Heart left ventricle (tissue), 16 donors: ENCODE measurements at regions not wholly inside any gene's neighbourhood (a gene's known extent, or its start where the extent isn't known, plus 50 kb on each side); places are given as distances from the start of the nearest gene placed in this dataset.
A peak's percentile ranks its signal among the peaks of the same experiment; 100 is the strongest.

ENCODE experiments used
- ATAC-seq, 4 donors: fragments of 200-7000 bp; cut with Tn5 transposase; one replicate each; pipeline ENCODE4 v1.9.1; 2020 to 2022; ENCODE audit warnings: moderate library complexity in 4 of 4, mild to moderate bottlenecking in 3 of 4, moderate number of reproducible peaks in 1 of 4
- DNase-seq, 5 donors: peaks; one replicate each; pipeline ENCODE4 v3.0.0-alpha.2; 2020
- H3K27ac ChIP-seq, 12 donors: fragments of 200-600 bp; sonication (generic) in 4 of 12; one replicate each; pipeline versions ENCODE4 v1.5.0 to v1.8.0; 2016 to 2022; ENCODE audit warnings: mild to moderate bottlenecking in 2 of 12
- H3K27me3 ChIP-seq, 9 donors: fragments of 200-600 bp; sonication (generic) in 2 of 9; one replicate each; pipeline versions ENCODE4 v1.5.1 to v1.8.0; 2016 to 2022; ENCODE audit warnings: mild to moderate bottlenecking in 3 of 9
- H3K36me3 ChIP-seq, 9 donors: fragments of 200-600 bp; sonication (generic) in 2 of 9; one replicate each; pipeline versions ENCODE4 v1.5.0 to v1.8.0; 2018 to 2022; ENCODE audit warnings: mild to moderate bottlenecking in 2 of 9
- H3K4me1 ChIP-seq, 12 donors: fragments of 200-600 bp; sonication (generic) in 4 of 12; one replicate each; pipeline versions ENCODE4 v1.5.0 to v1.8.0; 2016 to 2022; ENCODE audit warnings: mild to moderate bottlenecking in 3 of 12
- H3K4me3 ChIP-seq, 12 donors: fragments of 200-600 bp; sonication (generic) in 4 of 12; one replicate each; pipeline versions ENCODE4 v1.5.0 to v1.8.0; 2017 to 2022; ENCODE audit warnings: mild to moderate bottlenecking in 9 of 12, moderate library complexity in 4 of 12
- H3K9me3 ChIP-seq, 12 donors: fragments of 200-600 bp; sonication (generic) in 4 of 12; one replicate each; pipeline versions ENCODE4 v1.5.0 to v1.8.0; 2016 to 2022; ENCODE audit warnings: mild to moderate bottlenecking in 1 of 12
- POLR2A ChIP-seq, 2 donors: fragments of 450-650 bp; IDR thresholded peaks; one replicate each; pipeline ENCODE4 v1.6.1; 2017; ENCODE audit warnings: antibody characterized with exemption in 2 of 2, mild to moderate bottlenecking in 2 of 2, moderate library complexity in 2 of 2
- WGBS, 4 donors: extraction: QIAGEN DNeasy Blood & Tissue Kit in 2 of 4; methylation state at CpG; one replicate each; pipeline versions ENCODE4 v1.1.5 to v1.1.7; 2013 to 2018; 5-methylcytosine and 5-hydroxymethylcytosine counted together
- intact Hi-C, 10 donors: fragments of 100-400 bp; cut with DNase I; formaldehyde crosslinking; loops; one replicate each; pipeline versions ENCODE4 v1.11.1 to v1.14.2; 2022
- TF ChIP-seq, protein P1 (sequence below), 12 donors: fragments of 200-600 bp; sonication (generic) in 4 of 12; IDR thresholded peaks; one replicate each; pipeline versions ENCODE4 v1.5.0 to v1.8.0; 2018 to 2022; ENCODE audit warnings: antibody characterized with exemption in 12 of 12, mild to moderate bottlenecking in 5 of 12
- donor health status: ischemic (EF 13 %, LVEDD 7.1; RV severe dilation, severe dysfunction).
- donor health status: healthy with polysubstance abuse.
- donor health status: DM: no; HTN: yes; CAD: no.
- donor health status: DM: no; HTN: no; CAD: no.
- donor health status: ischemic (EF 25% LVEDD 6.9; RV normal size, moderate dysfunction).
- donor health status: ischemic (EF 25% LVEDD 5.7; RV mildly dilated, moderate dysfunction).
- donor health status: healthy.
- donor health status: DM: yes; HTN: yes; CAD: no.
- donor health status: ischemic (EF 35%, LVEDD 5.7; RV mildly dilated, moderate dysfunction).
- donor health status: nonischemic (EF 11% LVEDD 7.7; RV severe dilation, severe dysfunction).
- donor health status: DM: yes; HTN: yes; CAD: no.
- donor health status: PGD.
- donor health status: ischemic (EF 29% LVEDD 5.4; RV normal size, mild dysfunction).
- donor health status: nonischemic (EF 23%, LVEDD 6.1; RV moderate dilation, normal function).

DNA sequence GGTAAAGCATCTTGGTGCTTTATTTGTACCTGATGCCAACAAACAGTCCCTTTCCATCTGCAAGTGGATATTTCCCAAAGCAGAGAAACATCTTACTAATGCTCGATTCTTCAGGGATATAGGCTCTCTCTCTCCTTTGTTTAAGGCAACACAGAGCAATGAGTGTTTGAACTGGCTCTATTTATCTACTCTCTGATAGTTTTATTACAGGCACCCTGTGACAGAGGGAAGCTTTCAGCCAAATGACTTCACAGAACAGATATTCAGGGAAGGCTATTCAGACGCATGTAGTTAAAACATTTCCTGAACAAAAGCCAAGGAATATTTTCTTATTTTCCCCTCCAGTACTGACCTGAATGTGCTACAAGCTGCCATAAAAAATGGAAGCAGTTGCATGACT lies 141.8 kb downstream of the YIPF5 start:
- TF ChIP-seq, protein P1, sequence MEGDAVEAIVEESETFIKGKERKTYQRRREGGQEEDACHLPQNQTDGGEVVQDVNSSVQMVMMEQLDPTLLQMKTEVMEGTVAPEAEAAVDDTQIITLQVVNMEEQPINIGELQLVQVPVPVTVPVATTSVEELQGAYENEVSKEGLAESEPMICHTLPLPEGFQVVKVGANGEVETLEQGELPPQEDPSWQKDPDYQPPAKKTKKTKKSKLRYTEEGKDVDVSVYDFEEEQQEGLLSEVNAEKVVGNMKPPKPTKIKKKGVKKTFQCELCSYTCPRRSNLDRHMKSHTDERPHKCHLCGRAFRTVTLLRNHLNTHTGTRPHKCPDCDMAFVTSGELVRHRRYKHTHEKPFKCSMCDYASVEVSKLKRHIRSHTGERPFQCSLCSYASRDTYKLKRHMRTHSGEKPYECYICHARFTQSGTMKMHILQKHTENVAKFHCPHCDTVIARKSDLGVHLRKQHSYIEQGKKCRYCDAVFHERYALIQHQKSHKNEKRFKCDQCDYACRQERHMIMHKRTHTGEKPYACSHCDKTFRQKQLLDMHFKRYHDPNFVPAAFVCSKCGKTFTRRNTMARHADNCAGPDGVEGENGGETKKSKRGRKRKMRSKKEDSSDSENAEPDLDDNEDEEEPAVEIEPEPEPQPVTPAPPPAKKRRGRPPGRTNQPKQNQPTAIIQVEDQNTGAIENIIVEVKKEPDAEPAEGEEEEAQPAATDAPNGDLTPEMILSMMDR (IDR thresholded peaks at IDR 0.05), result no peak
- no peak for TF ChIP-seq POLR2A (IDR thresholded peaks at IDR 0.05)
- WGBS, 4 donors, result 7 to 11% (median 8%) methylated on average over 2 of the region's 2 CpGs
- Histone ChIP-seq H3K27ac (peak overlapping the region in 11 of 12 donors; percentile 38 to 86 (median 81)), H3K4me1 (peaks cover 0 to 26% (median 0%) of the 10 kb centered on the region in 12 donors), H3K27me3 (no peaks in the 10 kb centered on the region), H3K9me3 (no peaks in the 10 kb centered on the region), H3K4me3 (peak overlapping the region in 7 of 12 donors; percentile 6 to 33 (median 21)), H3K36me3 (no peaks in the 10 kb centered on the region)
- peak; percentile 84 to 95 (median 90) for ATAC-seq
- intact Hi-C loops, result loop anchor here in 2 of 10 donors (5.0 to 10.0 kb wide), 2 partner anchors 106 to 109 kb away; no protein-coding TSS in a partner anchor
- peak in 1 of 5 donors; percentile 14 for DNase-seq

DNA sequence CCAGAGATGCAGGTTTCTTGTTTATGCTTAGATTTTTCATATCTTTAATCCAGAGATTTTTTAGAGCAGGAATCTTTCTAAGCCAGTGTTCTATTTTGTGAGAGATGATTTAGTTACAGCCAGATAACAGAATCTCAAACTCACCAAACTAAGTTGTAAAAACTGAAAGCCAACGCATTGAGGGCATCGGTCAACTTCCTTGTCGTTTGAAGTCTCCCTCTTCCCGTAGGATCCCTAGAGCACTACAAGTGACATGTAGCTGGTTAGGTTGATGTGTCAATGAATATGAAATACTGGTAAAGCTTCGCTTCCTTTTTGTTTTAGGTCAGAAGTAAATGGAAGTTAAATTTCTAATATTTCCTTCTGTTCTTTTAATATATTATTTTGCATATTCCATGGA lies 139.6 kb downstream of the YIPF5 start:
- H3K9me3 ChIP-seq, result no peaks in the 10 kb centered on the region
- no peaks in the 10 kb centered on the region for H3K36me3 ChIP-seq
- WGBS, 4 donors, result 84 to 90% (median 86%) methylated on average over 5 of the region's 5 CpGs
- H3K27me3 ChIP-seq, result no peaks in the 10 kb centered on the region
- peak overlapping the region in 2 of 12 donors; percentile 19 to 53 for H3K27ac ChIP-seq
- DNase-seq (no peak), ATAC-seq (no peak)
- peaks cover 0 to 26% (median 0%) of the 10 kb centered on the region in 12 donors for H3K4me1 ChIP-seq
- TF ChIP-seq, protein P1 (IDR thresholded peaks at IDR 0.05), result no peak
- no peak for TF ChIP-seq POLR2A (IDR thresholded peaks at IDR 0.05)
- intact Hi-C loops, result loop anchor here in 3 of 10 donors (10.0 kb wide), 2 partner anchors 74 to 104 kb away; no protein-coding TSS in a partner anchor
- H3K4me3 ChIP-seq, result no peak overlapping the region

DNA sequence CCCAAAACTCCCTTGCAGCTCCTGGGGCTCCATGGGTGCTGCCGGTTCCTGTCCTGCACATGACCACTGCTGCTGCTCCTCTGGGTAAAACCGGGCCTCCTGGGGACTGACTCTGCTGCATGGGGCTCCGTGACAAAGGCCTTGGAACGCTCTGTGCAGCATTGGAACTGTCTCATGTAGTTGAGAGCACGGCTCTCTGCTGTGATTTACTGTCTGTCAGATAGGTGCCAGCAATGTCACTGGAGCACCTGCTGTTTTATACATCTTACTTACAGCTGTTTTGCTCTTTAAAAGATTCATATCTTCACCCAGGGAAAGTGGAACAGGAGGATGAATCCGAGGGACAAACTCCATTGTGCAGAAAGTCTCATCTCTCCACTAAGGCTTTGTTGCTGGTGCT lies 138.1 kb downstream of the YIPF5 start:
- Histone ChIP-seq H3K27ac (peak overlapping the region in 8 of 12 donors; percentile 9 to 61 (median 38)), H3K4me1 (peaks cover 0 to 26% (median 0%) of the 10 kb centered on the region in 12 donors), H3K27me3 (no peaks in the 10 kb centered on the region), H3K36me3 (no peaks in the 10 kb centered on the region), H3K9me3 (no peaks in the 10 kb centered on the region), H3K4me3 (no peak overlapping the region)
- peak; percentile 66 to 80 (median 71) for ATAC-seq
- intact Hi-C loops, result loop anchor here in 3 of 10 donors (10.0 kb wide), 2 partner anchors 72 to 102 kb away; no protein-coding TSS in a partner anchor
- TF ChIP-seq, protein P1 (IDR thresholded peaks at IDR 0.05), result no peak
- no peak for TF ChIP-seq POLR2A (IDR thresholded peaks at IDR 0.05)
- 7 to 24% (median 21%) methylated on average over 6 of the region's 6 CpGs for WGBS, 4 donors
- DNase-seq, result peak in 4 of 5 donors; percentile 15 to 63 (median 50)

DNA sequence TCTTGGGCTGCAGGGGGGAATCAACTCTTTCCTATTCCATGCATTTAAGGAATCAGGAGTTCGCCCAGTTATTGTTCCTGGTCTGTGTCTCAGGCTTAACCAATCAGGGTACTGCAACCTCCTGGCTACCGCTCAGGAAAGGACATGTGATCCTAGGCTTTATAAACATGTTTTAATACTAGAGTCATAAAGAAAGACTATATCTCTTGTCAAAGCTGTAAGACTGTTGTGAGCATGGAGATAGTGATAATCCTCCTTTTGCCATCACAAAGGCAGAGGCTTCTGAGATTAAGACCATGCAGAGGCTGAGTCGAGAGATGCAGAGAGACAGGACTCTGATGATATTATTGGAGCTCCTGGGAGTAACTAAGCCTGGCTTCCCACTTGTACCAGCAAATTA lies 137.0 kb downstream of the YIPF5 start:
- intact Hi-C loops, result loop anchor here in 3 of 10 donors (10.0 kb wide), 2 partner anchors 71 to 101 kb away; no protein-coding TSS in a partner anchor
- TF ChIP-seq, protein P1 (IDR thresholded peaks at IDR 0.05), result no peak
- no peak for TF ChIP-seq POLR2A (IDR thresholded peaks at IDR 0.05)
- Histone ChIP-seq H3K4me1 (peaks cover 0 to 16% (median 0%) of the 10 kb centered on the region in 12 donors), H3K36me3 (no peaks in the 10 kb centered on the region), H3K4me3 (no peak overlapping the region), H3K27ac (no peak overlapping the region), H3K9me3 (no peaks in the 10 kb centered on the region), H3K27me3 (no peaks in the 10 kb centered on the region)
- DNase-seq, result no peak
- WGBS, 4 donors, result 76 to 95% (median 81%) methylated on average over 3 of the region's 3 CpGs
- no peak for ATAC-seq
